H1 (cell line): ENCODE measurements at regions not wholly inside any gene's neighbourhood (a gene's known extent, or its start where the extent isn't known, plus 50 kb on each side); places are given as distances from the start of the nearest gene placed in this dataset.

ENCODE experiments used
- CTCF ChIA-PET: fragments of 300-600 bp; sonication (Branson Sonifier 250); formaldehyde crosslinking; loops from one replicate; lab custom pipeline; 2021; ENCODE audit not compliant: partially characterized antibody; lab: Charles Lee
- POLR2A ChIA-PET: fragments of 300-600 bp; sonication (Branson Sonifier 250); formaldehyde crosslinking; loops from one replicate; lab custom pipeline; 2021; ENCODE audit warnings: inconsistent platforms; ENCODE audit not compliant: partially characterized antibody; lab: Charles Lee
- DNase-seq, 2 experiments: peaks; one replicate each; pipeline versions ENCODE4 v3.0.0 to v3.0.0-alpha.2; 2010 to 2022; ENCODE audit warnings: low spot score in 2 of 2, low read depth in 1 of 2, mixed read lengths in 1 of 2
- FAIRE-seq: peaks from 2 replicates; lab custom pipeline; 2011; peaks lifted over from hg19 to GRCh38; lab: Jason Lieb, UNC
- H2AFZ ChIP-seq: 2 replicates; pipeline ENCODE4 v1.8.1; 2012; ENCODE audit warnings: low read length, inconsistent platforms
- H2AK5ac ChIP-seq: 2 replicates; pipeline ENCODE4 v1.6.1; 2013; ENCODE audit warnings: low read depth, low read length
- H2BK120ac ChIP-seq: replicated peaks from 2 replicates; pipeline ENCODE3; 2013; ENCODE audit warnings: low read depth, low read length, inconsistent platforms
- H2BK12ac ChIP-seq: 2 replicates; pipeline ENCODE4 v1.6.1; 2013; ENCODE audit warnings: low read depth, low read length
- H2BK15ac ChIP-seq: 2 replicates; pipeline ENCODE4 v1.6.1; 2013; ENCODE audit warnings: low read length
- H2BK20ac ChIP-seq: 2 replicates; pipeline ENCODE4 v1.6.1; 2013; ENCODE audit warnings: low read length
- H2BK5ac ChIP-seq: 2 replicates; pipeline ENCODE4 v1.6.1; 2013; ENCODE audit warnings: low read depth, low read length
- H3K14ac ChIP-seq: 2 replicates; pipeline ENCODE4 v1.6.1; 2013; ENCODE audit warnings: inconsistent platforms; ENCODE audit not compliant: insufficient read length
- H3K18ac ChIP-seq: 2 replicates; pipeline ENCODE4 v1.6.1; 2013; ENCODE audit warnings: low read length; ENCODE audit errors: extremely low read depth
- H3K23ac ChIP-seq: 2 replicates; pipeline ENCODE4 v1.6.1; 2013; ENCODE audit warnings: inconsistent platforms; ENCODE audit not compliant: insufficient read length
- H3K23me2 ChIP-seq: 2 replicates; pipeline ENCODE4 v1.6.1; 2013; ENCODE audit warnings: low read depth, low read length
- H3K27ac ChIP-seq: 2 replicates; pipeline ENCODE4 v1.6.1; 2011; ENCODE audit warnings: low read depth, low read length, inconsistent platforms
- H3K27me3 ChIP-seq, 4 experiments: replicated peaks in 1 of 4; 1 replicate in 1 of 4; 2 replicates in 3 of 4; pipeline versions ENCODE4 v1.6.1 to v1.8.1; 2011 to 2013; ENCODE audit warnings: low read length in 3 of 4, mild to moderate bottlenecking in 3 of 4, inconsistent platforms in 2 of 4, mixed read lengths in 2 of 4, moderate library complexity in 1 of 4; ENCODE audit not compliant: control insufficient read depth in 3 of 4, insufficient read depth in 3 of 4; ENCODE audit errors: extremely low read depth in 1 of 4
- H3K36me3 ChIP-seq, 4 experiments: 2 replicates each; pipeline versions ENCODE4 v1.6.1 to v1.8.1; 2011 to 2013; ENCODE audit warnings: mild to moderate bottlenecking in 4 of 4, low read length in 3 of 4, moderate library complexity in 2 of 4, control low read depth in 1 of 4, inconsistent platforms in 1 of 4; ENCODE audit not compliant: insufficient read depth in 4 of 4, control insufficient read depth in 2 of 4
- H3K4ac ChIP-seq: replicated peaks from 2 replicates; pipeline ENCODE3; 2013; ENCODE audit warnings: low read length, low read depth, mixed read lengths, inconsistent platforms; ENCODE audit not compliant: insufficient read length
- H3K4me1 ChIP-seq, 4 experiments: replicated peaks in 1 of 4; 1 replicate in 1 of 4; 2 replicates in 3 of 4; pipeline versions ENCODE4 v1.6.1 to v1.8.1; 2011 to 2013; ENCODE audit warnings: low read length in 3 of 4, inconsistent platforms in 2 of 4, mixed read lengths in 1 of 4; ENCODE audit not compliant: insufficient read depth in 4 of 4, control insufficient read depth in 3 of 4
- H3K4me2 ChIP-seq, 2 experiments: 2 replicates each; pipeline versions ENCODE4 v1.6.1 to v1.8.1; 2011 to 2013; ENCODE audit warnings: low read depth in 2 of 2, low read length in 2 of 2, control low read depth in 1 of 2, inconsistent platforms in 1 of 2, mild to moderate bottlenecking in 1 of 2; ENCODE audit not compliant: insufficient read depth in 1 of 2
- H3K4me3 ChIP-seq, 4 experiments: fragments of 200-600, 300-600 bp in 1 of 4; sonication (generic), shearing (Covaris generic), sonication (Bioruptor Twin) in 1 of 4; 2 replicates each; pipeline versions ENCODE4 v1.5.1 to v1.8.1; 2011 to 2016; ENCODE audit warnings: low read length in 4 of 4, low read depth in 3 of 4, control low read depth in 2 of 4, inconsistent platforms in 2 of 4, mild to moderate bottlenecking in 2 of 4, mixed read lengths in 1 of 4, moderate library complexity in 1 of 4; ENCODE audit not compliant: insufficient read depth in 2 of 4; ENCODE audit errors: extremely low read depth in 1 of 4
- H3K56ac ChIP-seq: replicated peaks from 2 replicates; pipeline ENCODE3; 2013; ENCODE audit warnings: low read depth, mild to moderate bottlenecking, mixed read lengths, low read length, inconsistent platforms; ENCODE audit not compliant: insufficient read length
- H3K79me1 ChIP-seq: 2 replicates; pipeline ENCODE4 v1.6.1; 2013; ENCODE audit warnings: low read depth, low read length, control low read depth
- H3K79me2 ChIP-seq, 2 experiments: 2 replicates each; pipeline versions ENCODE4 v1.6.1 to v1.8.1; 2012 to 2013; ENCODE audit warnings: low read length in 2 of 2, mild to moderate bottlenecking in 2 of 2, inconsistent platforms in 1 of 2; ENCODE audit not compliant: insufficient read depth in 2 of 2, control insufficient read depth in 1 of 2
- H3K9ac ChIP-seq, 4 experiments: replicated peaks in 1 of 4; 1 replicate in 1 of 4; 2 replicates in 3 of 4; pipeline versions ENCODE4 v1.6.1 to v1.8.1; 2011 to 2013; ENCODE audit warnings: low read depth in 3 of 4, low read length in 3 of 4, control low read depth in 2 of 4, mild to moderate bottlenecking in 2 of 4, moderate library complexity in 2 of 4, inconsistent platforms in 1 of 4; ENCODE audit errors: extremely low read depth in 1 of 4
- H3K9me3 ChIP-seq, 2 experiments: 2 replicates each; pipeline versions ENCODE4 v1.6.1 to v1.8.1; 2012 to 2013; ENCODE audit warnings: mild to moderate bottlenecking in 2 of 2, moderate library complexity in 2 of 2, control low read depth in 1 of 2, inconsistent platforms in 1 of 2, low read depth in 1 of 2, low read length in 1 of 2, mixed read lengths in 1 of 2; ENCODE audit not compliant: insufficient read depth in 2 of 2
- H4K20me1 ChIP-seq, 2 experiments: replicated peaks in 1 of 2; 2 replicates each; pipeline versions ENCODE3 to v1.8.1; 2011 to 2013; ENCODE audit warnings: inconsistent platforms in 2 of 2, low read length in 2 of 2, mild to moderate bottlenecking in 1 of 2; ENCODE audit not compliant: insufficient read depth in 2 of 2, control insufficient read depth in 1 of 2
- H4K5ac ChIP-seq: 2 replicates; pipeline ENCODE4 v1.6.1; 2013; ENCODE audit warnings: low read length, low read depth, mixed read lengths, inconsistent platforms; ENCODE audit not compliant: insufficient read length
- H4K8ac ChIP-seq: 2 replicates; pipeline ENCODE4 v1.8.0; 2013; ENCODE audit warnings: mild to moderate bottlenecking, moderate library complexity, low read length, inconsistent platforms; ENCODE audit not compliant: insufficient read depth; ENCODE audit errors: extremely low read depth
- H4K91ac ChIP-seq: replicated peaks from 2 replicates; pipeline ENCODE3; 2013; ENCODE audit warnings: low read length, mixed read lengths, inconsistent platforms; ENCODE audit not compliant: insufficient read length
- ATF2 ChIP-seq: IDR thresholded peaks from 2 replicates; pipeline ENCODE4 v1.6.1; 2012; ENCODE audit warnings: low read length, inconsistent platforms
- FOSL1 ChIP-seq: IDR thresholded peaks from 2 replicates; pipeline ENCODE4 v1.6.1; 2011; ENCODE audit warnings: mild to moderate bottlenecking, low read depth, low read length, moderate library complexity; ENCODE audit not compliant: insufficient read depth
- HDAC6 ChIP-seq: IDR thresholded peaks from one replicate; pipeline ENCODE4 v1.7.1; 2012; ENCODE audit warnings: low read depth, mild to moderate bottlenecking, inconsistent platforms, low read length, moderate library complexity
- KDM1A ChIP-seq: fragments of 200-600, 300-600 bp; sonication (generic); IDR thresholded peaks from 2 replicates; pipeline ENCODE4 v1.7.1; 2016; ENCODE audit warnings: mild to moderate bottlenecking, low read length, borderline replicate concordance
- KDM4A ChIP-seq: IDR thresholded peaks from one replicate; pipeline ENCODE4 v1.7.1; 2012; ENCODE audit warnings: low read depth, mild to moderate bottlenecking, moderate library complexity, low read length, inconsistent platforms; ENCODE audit not compliant: severe bottlenecking
- RNF2 ChIP-seq: fragments of 200-900, 300-1000 bp; sonication (generic); IDR thresholded peaks from 2 replicates; pipeline ENCODE4 v1.7.1; 2016; ENCODE audit warnings: borderline replicate concordance, low read depth, mild to moderate bottlenecking, antibody characterized with exemption, low read length; ENCODE audit not compliant: poor library complexity, severe bottlenecking; ENCODE audit errors: missing control alignments
- RXRA ChIP-seq: IDR thresholded peaks from 2 replicates; pipeline ENCODE4 v1.6.1; 2011; ENCODE audit warnings: low read depth, mild to moderate bottlenecking, low read length, moderate library complexity; ENCODE audit not compliant: insufficient read depth
- TAF7 ChIP-seq: optimal IDR thresholded peaks from 2 replicates; pipeline ENCODE3; 2011; ENCODE audit warnings: low read depth, mild to moderate bottlenecking, inconsistent platforms, low read length, moderate library complexity, borderline replicate concordance
- TCF12 ChIP-seq: IDR thresholded peaks from 2 replicates; pipeline ENCODE4 v1.6.1; 2011; ENCODE audit warnings: low read depth, mild to moderate bottlenecking, low read length
- WGBS, 2 experiments: shearing (Covaris generic) in 1 of 2; methylation state at CpG; one replicate each; pipeline versions ENCODE4 v1.1.6 to v1.1.7; 2013 to 2015; ENCODE audit warnings: low lambda C conversion rate in 2 of 2, mixed read lengths in 2 of 2, inconsistent platforms in 1 of 2, low coverage in 1 of 2, missing lambda C conversion rate in 1 of 2; ENCODE audit not compliant: insufficient replicate concordance in 2 of 2, insufficient coverage in 1 of 2, insufficient read length in 1 of 2; ENCODE audit errors: extremely low coverage in 1 of 2, missing lambda C conversion rate in 1 of 2; 5-methylcytosine and 5-hydroxymethylcytosine counted together

GRCh38 chr19:28605501-28606268, 607.3 kb downstream of the UQCRFS1 start:
- 93% methylated on average over 8 of the region's 8 CpGs; no CpG with 5 or more reads in 1 of the 2 experiments for WGBS, 2 experiments
- TF ChIP-seq HDAC6: no peak
- TF ChIP-seq ATF2: no peak
- TF ChIP-seq KDM1A: no peak
- TF ChIP-seq RNF2: no peak
- no peak for TF ChIP-seq FOSL1
- no peak for TF ChIP-seq KDM4A
- TF ChIP-seq RXRA: no peak
- no peak for TF ChIP-seq TCF12
- TF ChIP-seq TAF7: no peak
- Histone ChIP-seq H2AK5ac (no peak overlapping the region), H4K8ac (no peak overlapping the region), H4K5ac (no peak overlapping the region), H3K4me2 (no peak overlapping the region), H2BK20ac (no peak overlapping the region), H2BK120ac (no peak overlapping the region), H3K27ac (no peak overlapping the region), H2BK15ac (no peak overlapping the region), H3K23me2 (no peaks in the 10 kb centered on the region), H3K9me3 (peaks cover 11 to 15% of the 10 kb centered on the region in 2 experiments), H3K36me3 (peaks cover 0 to 16% (median 1%) of the 10 kb centered on the region in 4 experiments; a peak in 3 of 8 replicates), H3K79me1 (no peaks in the 10 kb centered on the region), H4K20me1 (peaks cover 0 to 1% of the 10 kb centered on the region in 2 experiments), H3K27me3 (no peaks in the 10 kb centered on the region), H2BK5ac (no peak overlapping the region), H3K4me3 (no peak overlapping the region), H3K4me1 (no peaks in the 10 kb centered on the region), H3K9ac (no peak overlapping the region), H3K23ac (no peak overlapping the region), H3K14ac (no peak overlapping the region), H3K79me2 (no peaks in the 10 kb centered on the region), H3K18ac (no peak overlapping the region), H2BK12ac (no peak overlapping the region), H2AFZ (no peak overlapping the region), H3K4ac (no peak overlapping the region), H4K91ac (no peak overlapping the region), H3K56ac (no peak overlapping the region)
- no peak for FAIRE-seq
- ChIA-PET CTCF (interaction anchor here (0.6 to 1.6 kb wide), 3 partner anchors 10 to 141 kb away, joined by 3 read pairs; no protein-coding TSS in a partner anchor), POLR2A (interaction anchor here (0.6 kb wide), 1 partner anchor 132 kb away, joined by 3 read pairs; no protein-coding TSS in a partner anchor)
- DNase-seq: no peak
